ENCODE measurements at regions not wholly inside any gene's neighbourhood (a gene's known extent, or its start where the extent isn't known, plus 50 kb on each side); places are given as distances from the start of the nearest gene placed in this dataset.

- no peak overlapping the region for H3K4me3 Mint-ChIP-seq
- ATAC-seq (ENCODE audit: low read depth) (no peak), DNase-seq (ENCODE audit: low spot score in 2 of 2) (no peak)
- no peak overlapping the region for H3K27ac Mint-ChIP-seq
- H3K36me3 Mint-ChIP-seq, result peaks cover 11% of the 10 kb centered on the region
- no peaks in the 10 kb centered on the region for H3K27me3 Mint-ChIP-seq
- peaks cover 3% of the 10 kb centered on the region for H3K9me3 Mint-ChIP-seq
- H3K4me1 Mint-ChIP-seq, result no peaks in the 10 kb centered on the region
These were observed 162.2 kb upstream of the TACR1 start for GRCh38 chr2:75361486-75361885.

- Mint-ChIP-seq H3K9me3 (peaks cover 3% of the 10 kb centered on the region), H3K36me3 (peaks cover 8% of the 10 kb centered on the region), H3K27me3 (no peaks in the 10 kb centered on the region), H3K27ac (no peak overlapping the region), H3K4me1 (no peaks in the 10 kb centered on the region), H3K4me3 (no peak overlapping the region)
- ATAC-seq (ENCODE audit: low read depth) (no peak), DNase-seq (ENCODE audit: low spot score in 2 of 2) (no peak)
These were observed 161.6 kb upstream of the TACR1 start for GRCh38 chr2:75360945-75361344.

GRCh38 chr2:75356865-75357264 lies 157.5 kb upstream of the TACR1 start:
- H3K4me3 Mint-ChIP-seq, result no peak overlapping the region
- no peaks in the 10 kb centered on the region for H3K9me3 Mint-ChIP-seq
- H3K36me3 Mint-ChIP-seq, result peaks cover 13% of the 10 kb centered on the region
- ATAC-seq (ENCODE audit: low read depth), result no peak
- no peaks in the 10 kb centered on the region for H3K27me3 Mint-ChIP-seq
- no peak for DNase-seq (ENCODE audit: low spot score in 2 of 2)
- no peaks in the 10 kb centered on the region for H3K4me1 Mint-ChIP-seq
- no peak overlapping the region for H3K27ac Mint-ChIP-seq

GRCh38 chr2:75353131-75353530 lies 153.8 kb upstream of the TACR1 start:
- Mint-ChIP-seq H3K9me3 (peaks cover 5% of the 10 kb centered on the region), H3K27ac (no peak overlapping the region), H3K4me1 (no peaks in the 10 kb centered on the region), H3K4me3 (no peak overlapping the region), H3K27me3 (no peaks in the 10 kb centered on the region), H3K36me3 (peaks cover 19% of the 10 kb centered on the region)
- DNase-seq (ENCODE audit: low spot score in 2 of 2) (no peak), ATAC-seq (ENCODE audit: low read depth) (no peak)

GRCh38 chr2:75348307-75348706 lies 149.0 kb upstream of the TACR1 start:
- H3K9me3 Mint-ChIP-seq, result peaks cover 5% of the 10 kb centered on the region
- H3K36me3 Mint-ChIP-seq, result peaks cover 17% of the 10 kb centered on the region
- H3K4me3 Mint-ChIP-seq, result no peak overlapping the region
- no peaks in the 10 kb centered on the region for H3K4me1 Mint-ChIP-seq
- DNase-seq (ENCODE audit: low spot score in 2 of 2), result no peak
- no peak for ATAC-seq (ENCODE audit: low read depth)
- H3K27me3 Mint-ChIP-seq, result no peaks in the 10 kb centered on the region
- no peak overlapping the region for H3K27ac Mint-ChIP-seq

GRCh38 chr2:75344146-75344545 lies 144.8 kb upstream of the TACR1 start:
- no peak overlapping the region for H3K4me3 Mint-ChIP-seq
- H3K27me3 Mint-ChIP-seq, result no peaks in the 10 kb centered on the region
- H3K36me3 Mint-ChIP-seq, result peaks cover 6% of the 10 kb centered on the region
- DNase-seq (ENCODE audit: low spot score in 2 of 2) (no peak), ATAC-seq (ENCODE audit: low read depth) (no peak)
- H3K4me1 Mint-ChIP-seq, result no peaks in the 10 kb centered on the region
- H3K27ac Mint-ChIP-seq, result no peak overlapping the region
- H3K9me3 Mint-ChIP-seq, result no peaks in the 10 kb centered on the region

- H3K27ac Mint-ChIP-seq, result no peak overlapping the region
- H3K4me3 Mint-ChIP-seq, result no peak overlapping the region
- DNase-seq (ENCODE audit: low spot score in 2 of 2), result no peak
- ATAC-seq (ENCODE audit: low read depth), result no peak
- no peaks in the 10 kb centered on the region for H3K27me3 Mint-ChIP-seq
- H3K36me3 Mint-ChIP-seq, result peaks cover 3% of the 10 kb centered on the region
- H3K9me3 Mint-ChIP-seq, result no peaks in the 10 kb centered on the region
- peaks cover 2% of the 10 kb centered on the region for H3K4me1 Mint-ChIP-seq
These were observed 143.3 kb upstream of the TACR1 start for GRCh38 chr2:75342504-75343175.

GRCh38 chr2:75340560-75340959 lies 141.2 kb upstream of the TACR1 start:
- ATAC-seq (ENCODE audit: low read depth), result no peak
- Mint-ChIP-seq H3K36me3 (no peaks in the 10 kb centered on the region), H3K9me3 (no peaks in the 10 kb centered on the region), H3K27me3 (no peaks in the 10 kb centered on the region), H3K27ac (no peak overlapping the region), H3K4me3 (no peak overlapping the region), H3K4me1 (peaks cover 2% of the 10 kb centered on the region)
- no peak for DNase-seq (ENCODE audit: low spot score in 2 of 2)

GRCh38 chr2:75338461-75338860 lies 139.1 kb upstream of the TACR1 start:
- no peak overlapping the region for H3K4me3 Mint-ChIP-seq
- no peak overlapping the region for H3K27ac Mint-ChIP-seq
- no peaks in the 10 kb centered on the region for H3K27me3 Mint-ChIP-seq
- no peak for ATAC-seq (ENCODE audit: low read depth)
- peaks cover 3% of the 10 kb centered on the region for H3K36me3 Mint-ChIP-seq
- DNase-seq (ENCODE audit: low spot score in 2 of 2), result no peak
- H3K9me3 Mint-ChIP-seq, result no peaks in the 10 kb centered on the region
- peaks cover 5% of the 10 kb centered on the region for H3K4me1 Mint-ChIP-seq

GRCh38 chr2:75337619-75338018 lies 138.3 kb upstream of the TACR1 start:
- no peak for ATAC-seq (ENCODE audit: low read depth)
- H3K9me3 Mint-ChIP-seq, result no peaks in the 10 kb centered on the region
- H3K27me3 Mint-ChIP-seq, result no peaks in the 10 kb centered on the region
- peaks cover 3% of the 10 kb centered on the region for H3K36me3 Mint-ChIP-seq
- H3K4me1 Mint-ChIP-seq, result peaks cover 5% of the 10 kb centered on the region
- DNase-seq (ENCODE audit: low spot score in 2 of 2), result no peak
- H3K4me3 Mint-ChIP-seq, result no peak overlapping the region
- no peak overlapping the region for H3K27ac Mint-ChIP-seq

- Mint-ChIP-seq H3K27ac (no peak overlapping the region), H3K4me3 (no peak overlapping the region), H3K36me3 (peaks cover 3% of the 10 kb centered on the region), H3K9me3 (no peaks in the 10 kb centered on the region), H3K27me3 (no peaks in the 10 kb centered on the region), H3K4me1 (peaks cover 5% of the 10 kb centered on the region)
- DNase-seq (ENCODE audit: low spot score in 2 of 2) (no peak), ATAC-seq (ENCODE audit: low read depth) (no peak)
These were observed 137.7 kb upstream of the TACR1 start for GRCh38 chr2:75337016-75337415.

- peaks cover 5% of the 10 kb centered on the region for H3K4me1 Mint-ChIP-seq
- DNase-seq (ENCODE audit: low spot score in 2 of 2) (no peak), ATAC-seq (ENCODE audit: low read depth) (no peak)
- H3K4me3 Mint-ChIP-seq, result no peak overlapping the region
- no peaks in the 10 kb centered on the region for H3K27me3 Mint-ChIP-seq
- peaks cover 3% of the 10 kb centered on the region for H3K36me3 Mint-ChIP-seq
- no peak overlapping the region for H3K27ac Mint-ChIP-seq
- H3K9me3 Mint-ChIP-seq, result no peaks in the 10 kb centered on the region
These were observed 137.1 kb upstream of the TACR1 start for GRCh38 chr2:75336451-75336850.

- no peak for ATAC-seq (ENCODE audit: low read depth)
- Mint-ChIP-seq H3K27ac (no peak overlapping the region), H3K36me3 (peaks cover 6% of the 10 kb centered on the region), H3K4me3 (no peak overlapping the region), H3K4me1 (peaks cover 5% of the 10 kb centered on the region), H3K9me3 (peaks cover 2% of the 10 kb centered on the region), H3K27me3 (no peaks in the 10 kb centered on the region)
- no peak for DNase-seq (ENCODE audit: low spot score in 2 of 2)
These were observed 134.8 kb upstream of the TACR1 start for GRCh38 chr2:75334076-75334475.

- H3K36me3 Mint-ChIP-seq, result peaks cover 7% of the 10 kb centered on the region
- no peak overlapping the region for H3K4me3 Mint-ChIP-seq
- peaks cover 3% of the 10 kb centered on the region for H3K4me1 Mint-ChIP-seq
- H3K9me3 Mint-ChIP-seq, result peaks cover 4% of the 10 kb centered on the region
- no peaks in the 10 kb centered on the region for H3K27me3 Mint-ChIP-seq
- no peak for DNase-seq (ENCODE audit: low spot score in 2 of 2)
- no peak for ATAC-seq (ENCODE audit: low read depth)
- no peak overlapping the region for H3K27ac Mint-ChIP-seq
These were observed 134.3 kb upstream of the TACR1 start for GRCh38 chr2:75333646-75334045.

- no peak for DNase-seq (ENCODE audit: low spot score in 2 of 2)
- H3K4me1 Mint-ChIP-seq, result peaks cover 12% of the 10 kb centered on the region
- H3K9me3 Mint-ChIP-seq, result peaks cover 4% of the 10 kb centered on the region
- no peak overlapping the region for H3K4me3 Mint-ChIP-seq
- peaks cover 5% of the 10 kb centered on the region for H3K36me3 Mint-ChIP-seq
- no peak for ATAC-seq (ENCODE audit: low read depth)
- H3K27ac Mint-ChIP-seq, result no peak overlapping the region
- H3K27me3 Mint-ChIP-seq, result no peaks in the 10 kb centered on the region
These were observed 128.8 kb upstream of the TACR1 start for GRCh38 chr2:75328156-75328555.

Data from memory B cell (primary cell).